ENCODE measurements at regions not wholly inside any gene's neighbourhood (a gene's known extent, or its start where the extent isn't known, plus 50 kb on each side); places are given as distances from the start of the nearest gene placed in this dataset.

- intact Hi-C loops (cut with DNase I) = no loop called here
- Histone ChIP-seq H3K4me1 (no peaks in the 10 kb centered on the region), H3K9me3 (no peaks in the 10 kb centered on the region), H3K27me3 (no peaks in the 10 kb centered on the region), H3K27ac (no peak overlapping the region), H3K4me3 (no peak overlapping the region), H3K36me3 (no peaks in the 10 kb centered on the region)
- 79% methylated on average over 10 of the region's 10 CpGs for WGBS, 2 donors
- TF ChIP-seq CTCF (IDR thresholded peaks at IDR 0.05) = no peak
- ATAC-seq (no peak), FAIRE-seq (no peak), DNase-seq (no peak)
Measured at GRCh38 chr10:46234431-46235060, 52.3 kb upstream of the ANTXRL start.

GRCh38 chr10:46235705-46236545 is 50.9 kb upstream of the ANTXRL start:
- H3K27ac ChIP-seq = no peak overlapping the region
- DNase-seq (no peak), FAIRE-seq (no peak), ATAC-seq (no peak)
- no peaks in the 10 kb centered on the region for H3K36me3 ChIP-seq
- 52 to 62% methylated on average over 5 of the region's 5 CpGs for WGBS, 2 donors
- H3K4me1 ChIP-seq = no peaks in the 10 kb centered on the region
- intact Hi-C loops (cut with DNase I) = no loop called here
- no peak overlapping the region for H3K4me3 ChIP-seq
- H3K9me3 ChIP-seq = no peaks in the 10 kb centered on the region
- H3K27me3 ChIP-seq = no peaks in the 10 kb centered on the region
- no peak for TF ChIP-seq CTCF (IDR thresholded peaks at IDR 0.05)

GRCh38 chr10:46236546-46236887 is 50.3 kb upstream of the ANTXRL start:
- Histone ChIP-seq H3K9me3 (no peaks in the 10 kb centered on the region), H3K36me3 (no peaks in the 10 kb centered on the region), H3K27ac (no peak overlapping the region), H3K27me3 (peaks cover 0 to 2% (median 0%) of the 10 kb centered on the region in 4 donors), H3K4me3 (no peak overlapping the region), H3K4me1 (no peaks in the 10 kb centered on the region)
- WGBS, 2 donors = 76 to 77% methylated on average over 2 of the region's 2 CpGs
- no peak for FAIRE-seq
- TF ChIP-seq CTCF (IDR thresholded peaks at IDR 0.05) = no peak
- intact Hi-C loops (cut with DNase I) = no loop called here
- peak in 2 of 6 donors; percentile 34 to 39 for DNase-seq
- ATAC-seq = no peak

GRCh38 chr10:46236941-46237681 is 49.7 kb upstream of the ANTXRL start:
- WGBS, 2 donors = 90% methylated on average over 5 of the region's 5 CpGs
- no peak overlapping the region for H3K4me3 ChIP-seq
- DNase-seq (no peak), FAIRE-seq (no peak), ATAC-seq (no peak)
- no peak overlapping the region for H3K27ac ChIP-seq
- no peaks in the 10 kb centered on the region for H3K36me3 ChIP-seq
- H3K9me3 ChIP-seq = no peaks in the 10 kb centered on the region
- peaks cover 0 to 4% (median 0%) of the 10 kb centered on the region in 4 donors for H3K27me3 ChIP-seq
- no peak for TF ChIP-seq CTCF (IDR thresholded peaks at IDR 0.05)
- no peaks in the 10 kb centered on the region for H3K4me1 ChIP-seq
- intact Hi-C loops (cut with DNase I) = no loop called here

Data from pancreas (tissue), 10 donors.